ENCODE measurements at regions not wholly inside any gene's neighbourhood (a gene's known extent, or its start where the extent isn't known, plus 50 kb on each side); places are given as distances from the start of the nearest gene placed in this dataset.
"Not testable (repeated sequence)": the region's sequence is repeated elsewhere in the genome, so short reads cannot be mapped to it uniquely, and the experiment has no call there.

GRCh38 chr15:58314593-58315216, 117.1 kb upstream of the LIPC start:
- TF ChIP-seq CTCF (IDR thresholded peaks at IDR 0.05) = no peak
- DNase-seq (no peak), ATAC-seq (no peak)
- H3K9me3 ChIP-seq = no peaks in the 10 kb centered on the region
- H3K36me3 ChIP-seq = no peaks in the 10 kb centered on the region
- H3K27ac ChIP-seq = no peak overlapping the region
- no peaks in the 10 kb centered on the region for H3K4me1 ChIP-seq
- no peaks in the 10 kb centered on the region for H3K27me3 ChIP-seq
- no peak overlapping the region for H3K4me3 ChIP-seq
- intact Hi-C loops (cut with DNase I) = no loop called here

DNA sequence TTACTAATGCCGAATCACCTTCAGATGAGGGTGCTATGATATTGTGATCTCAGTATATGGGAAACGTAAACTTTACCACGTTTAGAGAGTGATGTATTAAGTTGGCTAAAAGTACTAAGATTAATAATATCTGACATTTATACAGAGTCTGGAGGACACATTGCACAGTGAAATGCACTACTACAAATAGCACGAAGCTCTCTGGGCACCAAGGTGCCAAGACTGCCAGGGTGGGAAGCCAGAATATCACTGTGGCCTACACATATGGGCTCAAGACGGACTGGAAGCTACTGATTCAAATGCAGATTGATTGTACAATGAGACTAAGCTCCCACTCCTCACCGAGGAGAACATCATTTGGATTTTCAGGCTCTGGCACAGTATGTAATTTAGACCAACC, 113.3 kb upstream of the LIPC start:
- Histone ChIP-seq H3K27me3 (no peaks in the 10 kb centered on the region), H3K36me3 (no peaks in the 10 kb centered on the region), H3K4me1 (no peaks in the 10 kb centered on the region), H3K27ac (no peak overlapping the region), H3K4me3 (no peak overlapping the region), H3K9me3 (no peaks in the 10 kb centered on the region)
- no peak for TF ChIP-seq CTCF (IDR thresholded peaks at IDR 0.05)
- DNase-seq (no peak), ATAC-seq (no peak)
- intact Hi-C loops (cut with DNase I) = no loop called here

DNA sequence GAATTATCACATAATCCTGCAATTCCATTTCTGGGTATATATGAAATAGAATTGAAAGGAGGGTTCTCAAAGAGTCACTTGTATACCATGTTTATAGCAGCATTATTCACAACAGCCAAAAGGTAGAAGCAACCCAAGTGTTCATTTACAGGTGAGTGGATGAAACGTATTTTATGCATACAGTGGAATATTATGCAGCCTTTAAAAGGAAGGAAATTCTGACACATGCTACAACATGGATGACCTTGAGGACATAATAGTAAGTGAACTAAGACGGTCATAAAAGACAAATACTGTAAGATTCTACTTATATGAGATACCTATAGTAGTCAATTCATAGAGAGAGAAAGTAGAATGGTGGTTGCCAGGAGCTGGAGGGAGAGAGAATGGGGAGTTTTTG, 110.8 kb upstream of the LIPC start:
- no peaks in the 10 kb centered on the region for H3K9me3 ChIP-seq
- no peaks in the 10 kb centered on the region for H3K4me1 ChIP-seq
- DNase-seq (no peak), ATAC-seq (no peak)
- no peaks in the 10 kb centered on the region for H3K36me3 ChIP-seq
- no peak overlapping the region for H3K27ac ChIP-seq
- TF ChIP-seq CTCF (IDR thresholded peaks at IDR 0.05) = no peak
- intact Hi-C loops (cut with DNase I) = no loop called here
- no peak overlapping the region for H3K4me3 ChIP-seq
- H3K27me3 ChIP-seq = no peaks in the 10 kb centered on the region

- no peaks in the 10 kb centered on the region for H3K36me3 ChIP-seq
- no peak for ATAC-seq
- TF ChIP-seq CTCF (IDR thresholded peaks at IDR 0.05) = no peak
- no peak overlapping the region for H3K27ac ChIP-seq
- H3K27me3 ChIP-seq = no peaks in the 10 kb centered on the region
- H3K4me1 ChIP-seq = no peaks in the 10 kb centered on the region
- intact Hi-C loops (cut with DNase I) = no loop called here
- no peak overlapping the region for H3K4me3 ChIP-seq
- no peaks in the 10 kb centered on the region for H3K9me3 ChIP-seq
- no peak for DNase-seq
These were observed 109.5 kb upstream of the LIPC start for GRCh38 chr15:58322253-58322652.

- H3K27ac ChIP-seq; H3K4me3 ChIP-seq; intact Hi-C loops (cut with DNase I); H3K36me3 ChIP-seq; ATAC-seq; DNase-seq; H3K27me3 ChIP-seq; H3K4me1 ChIP-seq; H3K9me3 ChIP-seq: not testable (repeated sequence)
These were observed 108.5 kb upstream of the LIPC start for GRCh38 chr15:58323321-58323720.

GRCh38 chr15:58324533-58324932, 107.3 kb upstream of the LIPC start:
- no peak for ATAC-seq

More at GRCh38 chr15:58324533-58324932, 107.3 kb upstream of the LIPC start:
- Histone ChIP-seq H3K4me1 (no peaks in the 10 kb centered on the region), H3K9me3 (no peaks in the 10 kb centered on the region), H3K4me3 (no peak overlapping the region), H3K27me3 (no peaks in the 10 kb centered on the region), H3K36me3 (no peaks in the 10 kb centered on the region), H3K27ac (no peak overlapping the region)
- intact Hi-C loops (cut with DNase I) = no loop called here
- no peak for TF ChIP-seq CTCF (IDR thresholded peaks at IDR 0.05)
- no peak for DNase-seq

Measured in upper lobe of right lung (tissue), 1 donor.